OCI-LY7 (cell line): ENCODE measurements at regions not wholly inside any gene's neighbourhood (a gene's known extent, or its start where the extent isn't known, plus 50 kb on each side); places are given as distances from the start of the nearest gene placed in this dataset.

ENCODE experiments used
- EZH2phosphoT487 ChIP-seq: fragments of 200-600 bp; sonication (generic); IDR thresholded peaks from 2 replicates; pipeline ENCODE4 v1.6.1; 2018; ENCODE audit warnings: low read depth, borderline replicate concordance, mild to moderate bottlenecking, mixed run types, antibody characterized with exemption, low read length, moderate library complexity, mixed read lengths
- TF ChIP-seq, protein P1 (sequence below): fragments of 200-600 bp; sonication (generic); conservative IDR thresholded peaks from 2 replicates; pipeline ENCODE4 v1.5.1; 2014; ENCODE audit warnings: mild to moderate bottlenecking, antibody characterized with exemption, low read length, moderate library complexity, mixed read lengths

GRCh38 chr13:107733276-107733675, 482.1 kb downstream of the LIG4 start:
- TF ChIP-seq, protein P1, sequence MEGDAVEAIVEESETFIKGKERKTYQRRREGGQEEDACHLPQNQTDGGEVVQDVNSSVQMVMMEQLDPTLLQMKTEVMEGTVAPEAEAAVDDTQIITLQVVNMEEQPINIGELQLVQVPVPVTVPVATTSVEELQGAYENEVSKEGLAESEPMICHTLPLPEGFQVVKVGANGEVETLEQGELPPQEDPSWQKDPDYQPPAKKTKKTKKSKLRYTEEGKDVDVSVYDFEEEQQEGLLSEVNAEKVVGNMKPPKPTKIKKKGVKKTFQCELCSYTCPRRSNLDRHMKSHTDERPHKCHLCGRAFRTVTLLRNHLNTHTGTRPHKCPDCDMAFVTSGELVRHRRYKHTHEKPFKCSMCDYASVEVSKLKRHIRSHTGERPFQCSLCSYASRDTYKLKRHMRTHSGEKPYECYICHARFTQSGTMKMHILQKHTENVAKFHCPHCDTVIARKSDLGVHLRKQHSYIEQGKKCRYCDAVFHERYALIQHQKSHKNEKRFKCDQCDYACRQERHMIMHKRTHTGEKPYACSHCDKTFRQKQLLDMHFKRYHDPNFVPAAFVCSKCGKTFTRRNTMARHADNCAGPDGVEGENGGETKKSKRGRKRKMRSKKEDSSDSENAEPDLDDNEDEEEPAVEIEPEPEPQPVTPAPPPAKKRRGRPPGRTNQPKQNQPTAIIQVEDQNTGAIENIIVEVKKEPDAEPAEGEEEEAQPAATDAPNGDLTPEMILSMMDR, result no peak
- no peak for TF ChIP-seq EZH2phosphoT487
